Left renal pelvis (tissue), 4 donors: ENCODE measurements at regions not wholly inside any gene's neighbourhood (a gene's known extent, or its start where the extent isn't known, plus 50 kb on each side); places are given as distances from the start of the nearest gene placed in this dataset.
"Not testable (repeated sequence)": the region's sequence is repeated elsewhere in the genome, so short reads cannot be mapped to it uniquely, and the experiment has no call there.

Source experiments
- DNase-seq, 4 donors: peaks; one replicate each; pipeline ENCODE4 v3.0.0-alpha.2; 2013; ENCODE audit warnings: low read depth in 4 of 4, low spot score in 3 of 4

DNA sequence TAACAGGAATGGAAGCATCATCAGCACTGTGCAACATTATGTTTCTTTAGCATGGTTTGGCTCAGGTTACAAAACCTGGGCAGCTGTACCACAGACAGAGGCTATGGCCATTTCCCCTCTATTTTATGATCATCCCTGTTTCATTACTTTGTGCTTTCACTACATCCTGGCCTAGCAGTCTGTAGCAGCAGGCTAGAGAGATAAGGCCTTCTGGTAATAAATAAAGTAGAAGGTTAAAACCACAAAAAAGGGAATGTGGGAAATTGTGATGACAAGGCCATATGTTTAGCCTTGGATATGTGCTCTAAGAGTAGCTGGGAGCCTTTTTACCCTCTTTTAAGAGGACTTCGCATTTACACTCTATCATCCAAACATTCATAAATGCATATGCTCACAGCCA is 266.2 kb upstream of the PHF14 start:
- no peak for DNase-seq

DNA sequence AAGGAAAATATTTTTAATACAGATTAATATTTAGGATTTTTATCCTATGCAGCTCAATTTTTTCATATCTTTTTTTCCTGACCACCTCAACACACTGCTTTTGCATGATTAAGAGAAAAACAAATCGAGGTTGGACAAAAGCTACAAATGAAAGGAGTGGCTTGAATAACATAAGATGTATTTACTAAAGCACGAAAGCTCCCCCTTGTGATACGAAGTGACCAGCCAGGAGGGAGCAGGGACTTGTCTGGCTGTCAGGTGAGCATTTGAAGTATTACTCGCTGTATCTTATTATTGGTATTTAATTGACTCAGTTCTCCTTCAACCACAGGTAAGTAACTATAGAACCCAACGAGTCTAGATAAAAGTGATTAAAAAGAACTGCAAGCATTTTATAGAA is 265.2 kb upstream of the PHF14 start:
- DNase-seq = peak in 1 of 4 donors; percentile 30

DNA sequence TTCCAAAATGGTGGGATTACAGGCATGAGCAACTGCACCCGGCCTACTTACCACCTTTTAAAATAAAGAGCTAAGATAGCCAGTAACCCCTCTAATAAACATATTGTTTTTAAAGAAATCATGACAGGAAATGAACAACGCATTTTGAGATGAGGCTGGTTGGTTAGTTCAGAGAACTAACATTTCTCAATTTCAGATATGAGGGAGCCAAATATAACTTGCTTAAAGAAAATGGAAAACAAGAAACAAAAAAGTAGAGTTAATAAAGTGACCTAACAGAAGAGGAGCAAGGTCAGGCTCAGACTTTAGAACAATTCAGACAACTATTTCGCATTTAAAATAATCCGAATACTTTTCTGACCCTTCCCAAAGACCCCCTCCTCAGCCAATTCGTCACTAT is 254.9 kb upstream of the PHF14 start:
- DNase-seq = no peak

DNA sequence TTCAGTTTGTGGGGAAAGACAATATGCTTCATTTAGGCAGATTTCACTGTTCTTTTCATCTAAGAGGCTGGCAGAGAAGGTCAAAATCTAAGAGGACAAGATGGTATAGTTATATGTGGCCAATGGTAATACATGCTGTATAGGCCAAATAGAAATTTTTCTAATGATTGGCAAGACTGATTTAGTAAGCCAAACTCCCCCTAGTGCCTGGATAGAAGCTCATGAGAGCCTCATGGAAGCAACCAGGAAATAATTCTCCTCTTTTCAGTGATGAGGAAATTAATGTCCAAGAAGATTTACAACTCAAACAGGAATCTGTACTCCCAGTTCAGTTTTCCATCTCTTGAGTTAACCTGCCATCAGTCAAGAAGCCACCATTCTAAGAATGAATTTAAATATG is 253.6 kb upstream of the PHF14 start:
- DNase-seq = no peak

DNA sequence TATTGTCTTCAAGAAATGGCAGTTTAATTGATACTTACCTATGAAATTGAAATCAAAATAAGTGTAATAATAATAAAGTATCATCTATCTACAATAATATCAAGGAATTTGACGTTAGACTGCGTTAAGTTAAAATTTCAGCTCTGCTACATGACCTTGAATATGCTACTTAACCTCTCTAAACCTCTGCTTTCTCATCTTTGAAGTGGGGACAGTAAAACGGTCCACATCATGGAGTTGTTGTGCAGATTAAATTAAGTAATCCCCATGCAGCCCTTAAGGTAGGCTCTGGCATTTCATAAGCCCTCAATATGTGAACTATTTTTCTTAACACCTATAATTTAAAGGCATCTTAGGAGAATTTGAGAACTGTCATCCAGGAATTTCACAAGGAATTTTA is 252.4 kb upstream of the PHF14 start:
- DNase-seq = no peak

DNA sequence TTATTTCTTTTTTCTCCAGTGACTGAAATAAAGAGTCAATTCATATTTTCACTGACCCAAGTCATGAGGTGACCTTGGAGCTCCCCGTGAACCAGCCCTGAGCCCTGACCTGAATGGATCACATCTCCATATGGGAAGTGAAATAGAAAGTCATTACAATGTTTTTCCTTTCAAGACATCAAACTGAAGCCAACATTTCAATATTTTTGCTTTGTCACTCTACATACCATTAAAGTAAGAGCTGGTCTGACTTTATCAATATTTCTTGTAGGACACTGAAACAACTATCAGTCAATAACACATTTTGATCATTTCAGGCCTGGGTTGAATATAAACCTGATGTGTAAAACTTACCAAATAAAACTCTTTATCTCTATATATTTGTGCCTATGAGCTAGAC is 249.8 kb upstream of the PHF14 start:
- no peak for DNase-seq

DNA sequence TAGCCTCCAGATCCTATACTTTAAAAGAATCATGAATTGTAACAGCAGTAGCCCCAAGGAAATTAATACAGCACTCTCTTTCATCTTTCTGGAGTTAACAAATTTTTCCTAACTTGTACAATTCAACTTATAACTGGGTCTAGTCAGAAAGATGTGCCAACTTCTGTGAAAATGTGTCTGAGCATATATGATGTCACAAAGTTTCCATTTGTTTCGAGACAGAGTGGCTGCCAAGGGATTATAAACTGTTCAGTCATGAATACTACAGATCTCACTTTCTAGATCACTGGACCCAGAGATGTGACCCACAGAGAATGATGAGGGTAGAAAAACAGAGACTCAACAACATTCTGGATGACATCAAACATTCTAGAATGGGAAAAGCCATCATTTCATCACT is 249.2 kb upstream of the PHF14 start:
- DNase-seq = no peak

DNA sequence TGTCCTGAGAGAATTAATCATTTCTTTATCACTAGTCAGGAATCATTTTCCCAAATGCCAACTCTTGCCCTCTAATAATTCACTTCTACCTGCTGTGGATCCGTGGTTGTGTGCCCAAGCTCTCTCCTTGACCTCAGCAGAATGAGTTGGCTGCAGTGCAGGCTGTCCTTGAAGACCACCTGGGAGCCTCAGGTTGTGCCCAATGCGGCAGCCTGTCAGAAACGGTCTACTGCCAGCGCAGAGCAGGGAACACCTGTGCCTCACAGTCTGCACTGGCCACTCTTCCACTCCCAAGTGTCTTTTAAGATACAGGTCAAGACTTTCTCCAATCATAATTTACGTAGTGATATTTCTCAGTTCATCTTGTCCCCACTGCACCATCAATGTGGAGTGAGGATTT is 246.0 kb upstream of the PHF14 start:
- DNase-seq = no peak

DNA sequence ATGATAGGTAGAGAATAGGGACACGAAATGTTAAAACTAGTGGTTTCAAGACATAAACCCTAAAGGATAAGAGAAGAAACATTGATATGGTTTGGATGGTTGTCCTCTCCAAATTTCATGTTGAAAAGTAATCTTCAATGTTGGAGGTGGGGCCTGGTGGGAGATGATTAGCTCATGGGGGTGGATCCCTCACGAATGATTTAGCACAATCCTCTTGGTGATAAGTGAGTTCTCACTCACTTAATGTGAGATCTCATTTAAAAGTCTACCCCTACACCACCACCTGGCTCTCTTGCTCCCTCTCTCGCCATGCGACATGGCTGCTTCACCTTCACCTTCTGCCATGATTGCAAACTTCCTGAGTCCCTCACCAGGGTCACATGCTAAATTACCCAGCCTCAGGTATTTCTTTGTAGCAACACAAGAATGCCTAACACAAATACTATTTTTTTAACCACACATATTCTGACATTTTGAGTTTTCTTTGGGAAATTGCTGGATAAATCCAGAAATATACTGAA is 242.4 kb upstream of the PHF14 start:
- DNase-seq = no peak

DNA sequence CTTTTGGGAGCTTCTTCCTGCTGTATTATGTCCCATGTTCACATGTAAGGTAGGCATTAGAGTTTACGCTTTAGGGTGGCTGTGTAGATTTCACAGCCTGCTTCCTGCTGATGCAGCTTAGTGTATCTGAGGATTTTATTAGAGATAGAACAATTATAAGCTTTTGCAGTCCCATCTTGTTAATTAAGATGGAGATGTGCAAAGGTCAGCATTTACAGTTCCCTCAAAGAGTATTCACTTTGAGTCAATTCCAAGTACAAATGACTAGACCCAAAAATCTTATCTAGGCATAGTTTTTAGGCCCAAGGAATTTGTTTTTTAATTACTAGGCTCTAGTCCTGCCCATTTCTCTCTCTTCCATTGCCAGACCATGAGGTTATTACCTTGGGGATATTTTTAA is 239.9 kb upstream of the PHF14 start:
- no peak for DNase-seq

DNA sequence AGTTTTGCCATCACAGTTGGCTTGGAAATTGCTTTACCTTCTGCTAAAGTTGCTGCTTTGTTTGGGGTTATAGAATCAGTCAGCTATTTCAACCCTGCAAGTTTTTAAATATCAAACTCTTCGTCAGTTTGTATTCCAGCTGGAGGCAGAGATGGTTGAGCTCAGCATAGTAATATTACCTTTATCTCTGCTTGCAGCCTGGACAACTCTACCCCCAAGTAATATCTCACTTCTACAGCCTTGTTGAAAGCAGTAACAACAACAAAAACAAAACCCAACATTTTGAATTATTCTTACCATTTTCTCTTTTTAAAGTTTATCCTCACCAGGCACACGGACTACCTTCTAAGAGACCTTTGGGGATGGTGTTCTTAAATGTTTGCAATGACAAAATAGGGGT is 239.1 kb upstream of the PHF14 start:
- no peak for DNase-seq

DNA sequence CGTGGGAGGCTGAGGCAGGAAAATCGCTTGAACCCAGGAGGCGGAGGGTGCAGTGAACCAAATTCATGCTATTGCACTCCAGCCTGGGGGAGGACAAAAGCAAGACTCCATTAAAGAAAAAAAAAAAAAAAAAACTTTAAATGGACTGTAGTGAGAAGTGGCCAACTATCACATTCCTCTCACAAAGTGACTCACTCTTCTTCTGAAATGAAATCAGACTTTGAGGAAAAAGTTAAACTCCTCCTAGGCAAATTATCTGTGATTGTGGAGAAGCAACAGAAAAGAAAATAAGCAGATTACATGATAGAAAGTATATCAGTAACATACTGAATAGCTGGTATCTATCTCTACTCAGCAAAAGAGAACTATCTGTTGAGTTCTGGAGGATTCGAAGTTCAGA is 234.3 kb upstream of the PHF14 start:
- DNase-seq = no peak

DNA sequence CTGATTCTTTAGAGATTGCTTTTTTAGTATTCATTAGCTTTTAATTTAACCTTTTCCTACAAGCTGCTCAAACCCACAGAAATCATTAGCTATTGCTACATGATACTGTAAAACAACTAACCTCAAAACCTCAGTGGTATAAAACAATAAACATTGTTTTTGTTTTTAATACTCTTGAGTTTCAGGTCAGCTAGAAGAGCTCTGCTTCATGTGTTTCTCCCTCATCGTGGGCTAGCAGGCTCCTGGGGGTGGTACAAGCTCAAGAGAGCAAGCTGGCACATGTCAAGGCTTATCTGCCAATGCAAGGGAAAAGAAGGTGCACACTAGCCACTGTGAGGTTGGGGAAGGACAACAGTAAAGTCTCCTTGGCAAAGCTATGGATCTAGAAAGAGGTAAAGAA is 232.9 kb upstream of the PHF14 start:
- DNase-seq = no peak

DNA sequence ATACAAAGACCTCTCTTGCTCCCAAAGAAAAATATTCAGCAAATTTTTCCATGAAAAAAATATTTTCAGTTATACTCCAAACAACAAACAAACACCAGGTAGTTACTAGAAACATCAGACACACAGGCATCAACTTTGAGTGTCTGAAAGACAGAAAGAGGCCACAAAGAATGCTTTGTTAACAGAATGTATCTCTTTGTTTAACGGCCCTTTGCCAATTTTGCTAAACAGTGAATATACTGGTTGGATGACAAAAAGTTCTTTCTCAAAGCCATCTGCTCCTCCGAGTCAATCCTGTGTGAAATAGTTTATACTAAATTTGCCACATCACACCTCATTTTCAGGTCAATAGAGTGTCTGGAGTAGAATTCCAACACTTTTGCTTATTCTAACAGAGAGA is 216.7 kb upstream of the PHF14 start:
- DNase-seq = no peak

DNA sequence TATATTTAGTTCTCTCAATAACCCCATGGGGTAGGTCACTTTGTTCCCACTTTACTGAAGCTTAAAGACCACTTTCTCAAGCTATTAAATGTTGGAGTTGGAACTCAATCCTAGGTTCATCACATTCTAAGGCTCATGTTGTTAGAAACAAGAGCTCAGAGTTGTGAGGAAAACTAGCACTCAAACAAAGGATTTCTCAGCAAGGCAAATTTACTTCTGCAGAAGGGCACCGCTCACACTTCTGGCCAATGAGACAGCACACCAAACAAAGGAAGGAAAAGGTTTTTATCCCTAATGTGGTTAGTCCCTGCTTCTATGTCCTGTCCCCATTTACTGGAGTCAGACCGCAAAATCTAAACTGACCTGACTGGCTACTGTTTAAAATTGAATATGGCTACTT is 214.6 kb upstream of the PHF14 start:
- no peak for DNase-seq

DNA sequence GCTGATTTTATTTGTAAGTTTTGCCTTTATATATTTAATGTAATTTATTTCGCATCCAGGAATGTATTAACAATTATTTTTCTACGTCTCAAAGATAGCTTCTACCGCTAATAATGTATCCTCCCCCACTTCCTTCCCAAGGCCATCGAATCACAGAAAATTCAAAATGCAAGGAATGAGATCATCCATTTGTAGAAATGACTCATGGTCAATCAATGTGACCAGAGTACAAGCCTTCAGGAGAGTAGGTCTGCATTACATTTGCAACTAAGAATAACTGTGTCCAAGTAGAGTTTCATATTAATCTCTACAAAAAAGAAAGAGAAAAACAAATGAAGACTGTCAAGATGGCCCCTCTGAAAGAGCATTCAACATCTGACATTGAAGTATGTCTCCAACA is 205.9 kb upstream of the PHF14 start:
- DNase-seq = no peak

DNA sequence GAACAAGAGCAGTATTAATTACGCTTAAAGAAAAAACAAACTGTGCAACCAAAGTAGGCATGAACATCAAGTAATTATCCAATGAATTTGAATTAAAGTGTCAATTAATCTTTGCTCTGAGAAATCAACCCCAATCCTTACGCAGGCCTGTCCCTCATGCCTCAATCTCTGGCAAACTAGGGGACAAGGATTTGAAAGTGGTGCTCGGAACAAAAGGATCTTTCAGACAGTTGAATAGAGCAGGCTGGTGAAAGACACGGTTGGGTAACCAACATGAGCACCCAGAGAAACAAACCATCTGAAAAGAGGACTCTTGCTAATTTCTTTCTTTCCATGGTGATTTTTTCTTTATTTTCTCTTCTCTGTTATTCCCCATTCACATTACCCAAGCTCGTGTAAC is 203.5 kb upstream of the PHF14 start:
- no peak for DNase-seq

DNA sequence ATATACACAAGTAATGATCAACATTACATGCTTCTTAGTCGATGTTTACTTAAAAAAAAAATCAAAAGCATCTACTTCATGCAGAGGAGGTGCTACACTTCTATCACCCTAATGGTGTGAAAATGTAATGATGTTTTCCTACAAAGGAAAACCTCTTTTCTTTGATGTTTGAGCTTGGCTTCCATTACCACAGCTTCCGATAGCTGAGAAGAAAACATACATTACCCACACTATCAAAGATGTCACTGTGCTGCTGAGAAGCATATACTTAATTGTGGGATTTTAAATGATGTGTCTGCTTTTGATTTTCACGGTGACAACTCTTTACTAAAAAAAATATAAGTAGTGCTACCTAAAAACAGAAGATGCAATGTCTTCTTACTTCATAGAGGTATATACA is 200.2 kb upstream of the PHF14 start:
- DNase-seq = no peak

DNA sequence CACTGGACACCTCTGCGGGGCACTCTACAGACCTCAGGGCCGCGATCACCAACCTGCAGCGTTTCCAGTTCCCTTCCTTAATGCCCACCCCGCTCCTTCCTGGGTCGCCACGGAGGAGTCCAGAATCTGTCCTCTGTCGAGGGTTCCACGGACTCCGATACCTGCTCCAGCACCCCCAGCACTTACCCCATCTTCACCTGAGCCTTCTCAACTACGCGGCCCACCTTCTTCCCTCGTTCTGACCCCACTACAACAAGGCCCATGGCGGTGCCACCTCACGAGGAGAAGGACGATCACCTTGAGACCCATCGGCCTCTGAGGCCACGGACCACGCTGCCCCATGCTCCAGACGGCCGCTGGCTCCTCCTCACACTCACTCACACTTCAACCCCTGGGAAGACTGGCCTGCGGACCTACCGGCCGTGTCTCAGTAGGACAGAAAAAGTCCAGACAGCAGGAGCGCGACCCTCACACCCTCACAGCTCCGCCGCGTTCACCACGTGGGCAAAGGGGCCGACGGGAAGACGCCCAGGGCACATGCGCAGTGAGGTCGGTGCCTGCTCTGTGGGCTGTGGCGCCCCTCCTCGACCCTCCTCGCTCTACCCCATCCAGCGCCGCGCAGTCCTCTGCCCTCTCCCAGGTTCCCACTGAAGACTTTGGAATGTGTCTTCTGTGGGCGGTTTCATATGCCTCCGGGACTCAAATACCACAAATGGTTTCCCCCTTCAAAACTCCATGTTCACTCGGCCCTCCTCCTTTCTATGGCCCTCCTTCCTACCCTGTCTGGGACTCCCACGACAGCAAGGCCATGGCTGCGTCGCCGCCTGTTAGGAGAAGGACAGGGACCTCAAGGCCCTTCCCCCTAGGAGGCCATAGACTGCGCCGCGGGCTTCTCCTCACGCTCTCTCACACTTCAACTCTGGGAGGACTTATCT is 193.9 kb upstream of the PHF14 start:
- no peak for DNase-seq

DNA sequence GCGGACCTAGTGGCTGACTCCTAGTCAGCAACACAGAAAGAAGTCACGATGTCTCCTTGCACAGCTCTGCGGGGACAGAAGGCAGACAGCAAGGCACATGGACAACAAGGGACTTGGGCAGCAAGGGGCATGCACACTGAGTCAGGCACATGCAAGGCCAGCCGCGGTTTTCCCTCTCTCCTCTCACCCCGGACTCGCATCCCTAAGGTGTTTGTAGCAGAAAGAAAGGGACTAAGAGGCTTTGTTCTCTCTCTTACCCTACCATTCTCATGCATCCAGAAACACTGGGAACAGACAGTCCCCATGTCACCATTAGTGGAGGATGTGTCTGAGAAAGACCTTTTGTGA is 193.3 kb upstream of the PHF14 start:
- no peak for DNase-seq

DNA sequence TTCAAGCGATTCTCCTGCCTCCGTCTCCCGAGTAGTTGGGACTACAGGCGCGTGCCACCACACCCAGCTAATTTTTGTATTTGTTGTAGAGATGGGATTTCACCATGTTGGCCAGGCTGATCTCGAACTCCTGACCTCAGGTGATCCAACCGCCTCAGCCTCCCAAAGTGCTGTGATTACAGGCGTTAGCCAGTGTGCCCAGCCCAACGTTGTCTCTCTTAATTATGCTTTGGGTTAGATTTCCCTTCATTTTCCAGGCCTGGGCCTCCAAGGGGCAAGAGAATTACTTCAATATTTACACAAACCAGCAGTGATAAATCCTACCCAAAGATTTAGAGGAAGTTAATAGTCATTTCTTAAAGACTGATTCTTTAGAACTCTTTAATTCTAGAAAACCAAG is 186.7 kb upstream of the PHF14 start:
- DNase-seq = not testable (repeated sequence)

DNA sequence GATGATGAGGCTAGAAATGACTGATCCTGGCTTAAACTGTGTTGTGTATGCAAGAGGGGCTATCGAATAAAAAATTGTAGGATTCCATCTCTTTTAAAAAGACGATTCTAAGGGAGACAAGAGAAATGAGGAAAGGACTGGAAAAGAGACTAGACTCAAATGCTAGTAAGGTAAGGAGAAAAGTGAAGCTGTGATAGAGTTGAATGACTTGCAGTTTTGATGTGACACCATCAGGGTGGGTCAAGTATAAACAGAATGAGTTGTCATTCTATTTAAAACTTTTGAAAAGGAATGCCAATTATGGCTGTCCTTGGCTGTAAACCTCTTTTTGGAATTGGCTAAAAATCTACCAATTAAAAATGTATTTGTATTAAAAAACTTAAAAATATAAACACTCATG is 184.5 kb upstream of the PHF14 start:
- no peak for DNase-seq

DNA sequence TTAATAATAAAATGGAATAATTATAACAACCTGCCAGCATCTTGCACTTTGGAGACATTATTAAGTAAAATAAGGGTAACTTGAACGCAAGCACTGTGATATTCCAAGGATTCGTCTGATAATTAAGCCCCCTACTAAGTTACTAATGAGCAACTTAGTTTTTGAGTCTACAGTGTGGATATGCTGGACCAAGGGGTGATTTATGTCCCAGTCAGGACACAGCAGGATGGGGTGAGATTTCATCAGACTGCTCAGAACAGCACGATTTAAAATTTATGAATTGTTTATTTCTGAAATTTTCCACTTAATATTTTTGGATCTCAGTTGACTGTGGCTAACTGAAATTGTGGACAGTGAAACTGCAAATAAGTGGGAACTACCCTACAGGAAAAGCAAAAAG is 182.8 kb upstream of the PHF14 start:
- no peak for DNase-seq
